Fibroblast of skin of left biceps (primary cell): ENCODE measurements at regions not wholly inside any gene's neighbourhood (a gene's known extent, or its start where the extent isn't known, plus 50 kb on each side); places are given as distances from the start of the nearest gene placed in this dataset.

ENCODE experiments used
- DNase-seq, 2 experiments: peaks; one replicate each; pipeline ENCODE4 v3.0.0-alpha.2; 2013; ENCODE audit warnings: low read depth in 2 of 2

DNA sequence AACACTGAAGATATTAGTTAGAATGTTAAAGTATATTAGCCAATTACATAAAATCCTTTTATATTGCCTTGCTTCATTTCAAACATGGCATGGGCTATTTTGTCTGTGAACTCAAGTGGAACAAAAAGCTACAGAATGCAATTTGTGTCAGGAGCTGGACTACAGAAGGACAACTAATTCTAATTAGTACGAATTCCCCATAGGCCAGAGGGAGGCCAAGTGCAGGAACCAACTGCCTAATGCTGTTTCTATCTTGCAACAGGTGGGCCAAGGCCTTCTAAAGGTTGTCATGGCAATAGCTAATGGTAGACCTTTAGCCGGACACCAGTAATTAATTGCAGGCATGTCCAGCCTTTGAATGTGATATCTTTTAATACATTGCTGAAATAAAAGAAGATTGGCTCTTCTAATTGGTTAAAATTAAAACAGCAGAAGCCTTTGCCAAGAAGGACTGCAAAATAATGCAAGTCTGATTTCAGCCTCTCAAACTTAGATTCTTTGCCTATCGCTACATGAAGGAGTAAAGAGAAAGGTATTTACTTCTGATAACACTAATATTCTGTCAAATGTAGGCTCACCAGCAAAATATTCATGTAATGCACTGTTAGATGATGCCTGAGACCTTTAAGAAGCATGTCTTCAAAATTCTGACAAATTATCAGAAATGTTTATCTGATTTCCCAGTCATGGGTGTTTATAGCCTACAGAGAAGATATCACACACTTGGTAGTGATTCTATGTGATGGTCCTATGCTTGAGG lies 232.1 kb downstream of the LMO4 start:
- peak; percentile 4 to 5 for DNase-seq

- DNase-seq, result no peak
Observed at GRCh38 chr1:87563211-87563610, 234.5 kb downstream of the LMO4 start.

DNA sequence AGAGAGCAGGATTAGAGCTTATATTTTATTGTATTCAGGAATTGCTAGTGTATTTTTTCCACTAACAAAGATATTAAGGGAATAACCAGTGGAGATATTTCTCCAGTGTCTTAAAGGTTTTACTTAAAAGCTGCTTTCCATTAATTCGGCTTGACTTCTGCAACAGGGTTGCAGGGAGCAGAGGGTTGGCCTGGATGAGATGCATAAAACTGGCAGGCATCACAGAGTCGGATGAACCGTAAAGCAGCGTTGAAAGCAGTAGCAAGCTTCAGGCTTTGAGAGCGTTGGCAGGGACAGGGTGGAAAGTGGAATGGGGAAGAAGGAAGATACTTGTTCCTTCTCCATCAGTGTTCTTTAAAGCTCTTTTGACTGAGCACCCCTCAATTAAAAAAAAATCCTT lies 237.2 kb downstream of the LMO4 start:
- no peak for DNase-seq

GRCh38 chr1:87568005-87568404 lies 239.3 kb downstream of the LMO4 start:
- DNase-seq, result no peak

- no peak for DNase-seq
Observed at GRCh38 chr1:87568911-87569310, 240.2 kb downstream of the LMO4 start.

GRCh38 chr1:87572008-87572407 lies 243.3 kb downstream of the LMO4 start:
- DNase-seq, result no peak

DNA sequence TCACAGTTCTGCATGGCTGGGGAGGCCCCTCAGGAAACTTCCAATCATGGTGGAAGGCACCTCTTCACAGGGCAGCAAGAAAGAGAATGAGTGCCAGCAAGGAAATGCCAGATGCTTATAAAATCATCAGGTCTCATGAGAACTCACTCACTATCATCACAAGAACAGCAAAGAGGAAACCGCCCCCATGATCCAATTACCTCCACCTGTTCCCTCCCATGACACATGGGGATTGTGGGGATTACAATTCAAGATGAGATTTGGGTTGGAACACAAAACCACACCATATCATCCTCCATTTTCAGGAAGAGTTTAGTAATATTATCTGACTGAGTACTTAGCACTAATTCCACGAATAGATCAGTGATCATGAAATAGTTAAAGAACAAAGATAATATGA lies 244.2 kb downstream of the LMO4 start:
- DNase-seq, result no peak

- DNase-seq, result peak; percentile 6 to 9
Observed at GRCh38 chr1:87575528-87575927, 246.8 kb downstream of the LMO4 start.

GRCh38 chr1:87578464-87578863 lies 249.8 kb downstream of the LMO4 start:
- DNase-seq, result no peak

GRCh38 chr1:87583459-87583858 lies 254.8 kb downstream of the LMO4 start:
- no peak for DNase-seq

- no peak for DNase-seq
Observed at GRCh38 chr1:87584586-87584985, 255.9 kb downstream of the LMO4 start.

- no peak for DNase-seq
Observed at GRCh38 chr1:87586501-87586900, 257.8 kb downstream of the LMO4 start.

DNA sequence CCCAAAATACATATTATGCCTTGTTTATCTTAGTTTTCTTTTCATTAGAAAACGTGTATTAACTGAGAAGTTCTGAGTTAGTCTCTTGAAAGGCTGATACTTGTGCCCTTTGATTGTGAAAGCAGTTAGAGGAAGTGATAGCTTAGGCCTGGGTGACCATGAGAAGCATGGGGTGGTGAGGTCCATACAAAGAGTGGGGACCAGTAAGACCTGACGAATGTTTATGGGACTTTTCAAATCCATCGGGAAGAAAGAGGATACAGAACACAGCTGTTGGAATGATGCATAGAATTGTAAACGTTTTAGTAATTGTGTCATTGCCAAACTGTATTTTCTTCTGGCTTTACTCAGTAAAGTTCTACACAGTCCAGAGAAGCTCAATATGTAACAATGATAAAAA lies 259.8 kb downstream of the LMO4 start:
- no peak for DNase-seq

DNA sequence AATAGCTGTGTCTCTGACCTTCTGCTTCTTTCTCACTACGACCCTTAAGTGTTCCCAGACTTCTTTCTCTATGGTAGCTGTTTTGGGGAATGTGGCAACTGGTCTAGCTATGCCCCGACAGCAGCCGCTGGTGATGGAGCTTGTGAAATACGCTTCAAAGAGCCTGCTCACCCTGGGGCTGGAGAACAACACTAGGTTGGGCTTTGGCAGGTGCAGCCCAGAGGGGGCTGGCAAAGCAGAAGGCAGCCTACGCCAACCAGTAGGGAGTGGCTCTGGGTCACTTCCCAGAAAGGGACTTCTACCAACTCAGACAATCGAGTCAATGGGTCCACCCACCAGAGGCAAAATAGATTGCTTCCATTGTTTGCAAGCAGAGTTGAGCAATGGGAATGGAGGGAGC lies 262.8 kb downstream of the LMO4 start:
- DNase-seq, result no peak

DNA sequence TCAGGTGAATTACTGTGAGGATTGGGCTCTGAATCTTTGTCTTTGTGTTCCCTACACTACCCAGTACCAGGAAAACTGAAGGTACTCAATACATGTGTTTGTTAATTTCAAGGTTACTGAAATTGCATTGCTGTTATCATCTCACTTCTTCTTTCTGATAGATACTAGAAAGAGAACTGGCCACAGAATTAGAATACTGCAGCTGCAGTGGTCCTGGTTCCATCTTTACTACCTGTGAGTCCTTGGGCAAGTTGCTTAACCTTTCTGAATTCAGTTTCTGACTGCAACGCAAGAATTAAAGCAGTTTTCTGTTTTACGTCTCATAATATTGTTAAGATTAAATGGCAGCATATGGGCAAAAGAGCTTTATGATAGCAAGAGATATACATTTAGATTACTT lies 263.5 kb downstream of the LMO4 start:
- no peak for DNase-seq

DNA sequence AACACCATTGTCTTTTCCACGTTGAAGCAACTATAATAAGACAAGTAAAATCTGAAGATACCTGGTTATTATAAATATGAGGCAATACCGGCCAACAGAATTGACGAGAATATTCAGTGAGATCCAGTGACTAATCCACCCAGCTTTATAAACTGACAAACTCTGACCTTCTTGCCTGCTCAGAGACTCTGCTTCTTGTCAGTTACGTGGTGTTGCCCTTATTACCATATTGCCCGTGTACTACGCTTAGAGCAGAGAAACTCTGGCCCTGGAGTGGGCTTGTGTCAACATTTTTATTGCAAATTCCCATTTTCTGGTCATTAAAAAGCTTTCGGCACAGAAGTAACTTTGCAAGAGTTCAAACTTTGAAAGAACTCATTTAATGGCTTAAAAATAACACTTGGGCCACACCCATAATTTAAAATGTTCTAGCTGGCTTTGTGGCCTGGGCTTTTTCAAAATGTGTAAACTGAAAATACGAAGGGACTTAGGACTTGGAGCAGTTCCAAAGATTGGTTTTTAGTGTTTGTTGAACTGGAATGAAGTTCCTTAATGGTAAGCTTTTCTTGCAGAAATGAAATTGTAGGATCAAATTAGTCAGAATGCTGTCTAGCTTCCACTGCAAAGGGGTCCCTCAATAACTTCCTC lies 266.2 kb downstream of the LMO4 start:
- no peak for DNase-seq

- no peak for DNase-seq
Observed at GRCh38 chr1:87595384-87595781, 266.7 kb downstream of the LMO4 start.

DNA sequence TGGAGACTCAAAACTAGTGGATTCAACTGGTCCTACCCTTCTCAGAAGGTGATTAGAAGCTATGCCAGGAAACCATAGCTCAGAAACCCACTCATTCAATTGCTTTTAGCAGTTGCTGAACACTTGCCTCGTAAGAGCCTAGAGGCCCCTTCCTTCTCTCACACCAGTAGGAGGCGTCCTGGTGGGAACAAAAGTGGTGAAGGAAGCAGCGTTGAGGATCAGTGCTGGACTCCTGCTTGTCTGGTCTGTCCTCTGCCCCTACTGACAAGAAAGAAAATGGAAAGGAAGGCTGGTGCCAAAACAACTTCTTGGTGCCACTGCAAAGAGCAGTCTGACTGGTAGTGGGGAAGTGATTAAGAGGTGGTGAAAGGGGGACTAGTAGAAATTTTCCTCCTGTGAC lies 269.7 kb downstream of the LMO4 start:
- DNase-seq, result no peak

DNA sequence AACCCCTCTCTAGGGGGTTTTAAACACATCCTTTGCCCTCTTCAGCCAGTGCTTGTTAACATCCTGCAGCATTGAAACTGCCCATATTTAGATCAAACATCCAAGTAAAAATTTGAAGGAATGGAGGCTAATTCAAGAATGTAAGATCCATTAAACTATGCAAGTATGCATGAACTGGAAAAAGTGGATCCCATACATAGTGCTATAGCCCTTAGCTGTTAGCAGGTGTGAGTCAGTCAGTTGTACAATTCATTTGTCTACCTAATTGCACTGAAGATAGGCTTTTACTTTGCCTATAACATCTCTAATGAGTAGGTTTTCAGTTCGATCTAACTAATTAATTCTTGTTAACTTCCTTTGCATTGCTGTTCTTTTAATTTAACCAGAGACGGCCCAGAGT lies 270.9 kb downstream of the LMO4 start:
- DNase-seq, result no peak

DNA sequence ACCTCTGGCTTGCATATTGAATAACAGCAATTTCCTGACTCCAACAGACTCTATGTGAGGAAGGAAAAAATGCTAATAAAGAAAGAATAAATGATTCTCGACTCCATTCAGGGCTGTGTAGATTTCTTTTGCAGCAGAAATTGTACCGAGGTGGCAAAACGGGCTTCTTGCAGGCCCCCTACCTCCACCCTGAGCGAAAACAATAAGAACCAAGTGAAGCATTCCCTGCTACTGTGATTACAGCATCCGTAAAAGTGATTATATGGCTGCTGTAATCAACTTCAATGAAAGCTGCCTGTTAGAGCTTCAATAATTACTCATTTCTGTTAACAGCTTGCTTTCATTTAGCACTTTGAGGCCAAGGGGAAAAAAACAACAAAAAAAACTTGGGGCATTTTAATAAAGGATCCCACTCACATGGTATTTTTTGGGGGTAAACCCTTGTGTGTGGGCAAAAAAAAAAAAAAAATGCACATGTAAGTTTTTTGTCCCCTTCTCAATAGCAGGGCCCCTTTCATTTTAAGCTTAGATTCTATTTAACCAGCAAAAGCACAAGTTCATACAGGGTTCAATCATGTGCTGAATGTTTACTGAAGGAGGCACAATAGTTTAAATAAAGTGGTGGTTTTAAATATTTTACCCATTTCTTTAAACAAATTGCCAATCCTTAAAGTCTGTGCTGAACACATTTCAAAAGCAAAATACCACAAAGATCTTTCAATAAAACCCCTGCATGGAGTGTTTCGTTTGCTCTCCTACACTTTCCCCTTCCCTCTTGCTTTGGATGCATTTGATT lies 271.6 kb downstream of the LMO4 start:
- DNase-seq, result no peak

DNA sequence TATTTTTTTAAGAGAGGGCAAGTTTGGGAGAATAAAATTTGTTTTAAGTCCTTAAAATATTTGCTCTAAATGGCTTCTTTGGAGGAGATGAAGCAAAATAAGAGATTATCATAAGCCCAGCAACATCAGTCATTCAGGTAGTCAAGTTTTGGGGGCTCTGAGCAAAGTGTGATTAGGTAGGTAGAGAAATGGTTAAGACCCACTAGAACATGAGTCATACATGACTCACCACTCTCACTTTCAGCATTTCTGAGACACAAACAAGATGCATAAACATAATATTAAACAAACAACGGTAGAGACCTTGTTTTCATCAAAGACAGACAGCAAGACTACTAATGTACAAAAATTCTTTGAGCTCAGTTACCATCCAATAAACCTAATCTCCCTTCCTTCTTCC lies 272.2 kb downstream of the LMO4 start:
- DNase-seq, result no peak

DNA sequence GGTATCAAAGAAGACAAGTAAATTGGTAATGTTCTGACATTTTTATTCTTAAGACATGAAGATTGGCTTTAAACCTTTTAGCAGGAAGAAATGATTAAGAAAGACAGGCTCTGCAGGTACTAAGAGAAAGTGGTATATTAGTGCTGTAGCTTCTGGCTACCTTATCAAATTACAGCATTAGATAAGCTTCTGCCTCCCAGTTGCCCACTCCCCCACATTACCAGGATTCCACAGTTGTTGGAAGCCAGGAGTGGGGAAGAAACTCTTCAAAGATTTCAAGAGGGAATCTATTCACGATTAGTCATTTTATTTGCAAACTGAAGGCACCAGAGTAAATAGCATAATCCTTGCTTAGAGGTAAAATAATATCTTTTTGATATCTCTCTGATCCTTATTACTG lies 274.9 kb downstream of the LMO4 start:
- DNase-seq, result no peak

DNA sequence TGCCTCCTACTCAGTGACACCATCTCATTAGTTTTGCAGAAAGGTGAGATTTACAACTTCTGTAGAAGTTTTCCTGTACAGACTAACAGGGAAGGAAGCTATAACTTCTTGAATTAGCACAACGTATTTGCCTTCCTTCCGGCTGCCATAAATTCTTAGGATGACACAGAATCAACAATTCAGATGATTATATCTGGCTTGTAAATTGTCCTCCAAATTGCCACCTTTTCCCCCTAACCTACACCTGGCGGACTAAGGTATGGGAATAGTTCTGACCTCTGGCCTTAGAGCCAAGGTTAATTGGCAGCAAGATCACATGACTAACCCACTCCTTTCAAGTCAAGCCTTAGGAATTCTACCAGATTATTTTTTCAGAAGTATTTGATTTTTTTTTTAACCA lies 284.3 kb downstream of the LMO4 start:
- DNase-seq, result no peak
